ENCODE measurements at regions not wholly inside any gene's neighbourhood (a gene's known extent, or its start where the extent isn't known, plus 50 kb on each side); places are given as distances from the start of the nearest gene placed in this dataset.
"Not testable (repeated sequence)": the region's sequence is repeated elsewhere in the genome, so short reads cannot be mapped to it uniquely, and the experiment has no call there.

DNA sequence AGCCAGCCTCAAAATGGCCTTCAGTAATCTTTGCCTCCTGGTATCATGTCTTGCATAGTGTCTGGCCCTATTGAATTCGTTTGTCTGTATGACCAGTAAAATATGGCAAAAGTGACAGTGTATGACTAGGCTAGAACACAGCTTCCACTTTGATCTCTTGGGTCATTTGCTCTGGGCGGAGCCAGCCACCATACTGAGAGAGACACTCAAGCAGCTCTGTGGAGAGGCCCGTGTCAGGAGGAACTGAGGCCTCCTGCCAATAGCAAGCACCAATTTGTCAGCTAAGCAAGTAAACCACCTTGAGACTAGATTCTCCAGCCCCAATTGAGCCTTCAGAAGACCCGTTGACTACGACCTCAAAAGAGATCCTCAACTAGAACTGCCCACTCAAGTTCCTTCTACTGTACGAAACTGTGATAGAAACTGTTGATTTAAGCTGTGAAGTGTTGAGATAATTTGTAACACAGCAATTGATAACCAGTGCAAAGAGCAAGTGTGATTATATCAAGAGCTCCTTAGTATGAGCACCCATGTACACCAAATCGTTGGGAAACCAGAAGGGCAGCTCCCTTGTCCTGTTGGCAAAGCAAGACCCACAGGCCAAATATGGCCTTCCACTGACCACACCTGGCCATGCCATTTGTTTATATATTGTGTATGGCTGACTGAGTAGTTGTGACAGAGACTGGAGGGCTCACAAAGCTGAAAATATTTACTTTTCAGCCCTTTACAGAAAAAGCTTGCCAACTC is 52.7 kb upstream of the SERBP1 start:
- DNase-seq (ENCODE audit: low read depth), result no peak

DNA sequence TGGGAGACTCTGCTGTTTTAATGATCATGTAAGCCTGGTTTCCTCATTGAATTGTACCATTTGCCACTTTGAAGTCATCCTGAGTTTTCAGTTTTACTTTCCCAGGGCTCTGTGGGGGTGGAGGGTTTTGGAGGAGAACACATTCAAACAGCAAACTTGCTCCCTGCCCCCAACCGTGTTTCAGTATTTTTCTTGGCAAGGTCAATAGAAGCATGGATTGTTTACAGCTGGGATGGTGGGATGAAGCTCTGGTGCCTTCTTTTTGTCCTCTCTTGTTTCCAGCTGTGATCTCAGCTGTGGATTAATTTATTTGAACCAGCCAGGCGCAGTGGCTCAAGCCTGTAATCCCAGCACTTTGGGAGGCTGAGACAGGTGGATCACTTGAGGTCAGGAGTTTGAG is 54.3 kb upstream of the SERBP1 start:
- DNase-seq (ENCODE audit: low read depth), result no peak

DNA sequence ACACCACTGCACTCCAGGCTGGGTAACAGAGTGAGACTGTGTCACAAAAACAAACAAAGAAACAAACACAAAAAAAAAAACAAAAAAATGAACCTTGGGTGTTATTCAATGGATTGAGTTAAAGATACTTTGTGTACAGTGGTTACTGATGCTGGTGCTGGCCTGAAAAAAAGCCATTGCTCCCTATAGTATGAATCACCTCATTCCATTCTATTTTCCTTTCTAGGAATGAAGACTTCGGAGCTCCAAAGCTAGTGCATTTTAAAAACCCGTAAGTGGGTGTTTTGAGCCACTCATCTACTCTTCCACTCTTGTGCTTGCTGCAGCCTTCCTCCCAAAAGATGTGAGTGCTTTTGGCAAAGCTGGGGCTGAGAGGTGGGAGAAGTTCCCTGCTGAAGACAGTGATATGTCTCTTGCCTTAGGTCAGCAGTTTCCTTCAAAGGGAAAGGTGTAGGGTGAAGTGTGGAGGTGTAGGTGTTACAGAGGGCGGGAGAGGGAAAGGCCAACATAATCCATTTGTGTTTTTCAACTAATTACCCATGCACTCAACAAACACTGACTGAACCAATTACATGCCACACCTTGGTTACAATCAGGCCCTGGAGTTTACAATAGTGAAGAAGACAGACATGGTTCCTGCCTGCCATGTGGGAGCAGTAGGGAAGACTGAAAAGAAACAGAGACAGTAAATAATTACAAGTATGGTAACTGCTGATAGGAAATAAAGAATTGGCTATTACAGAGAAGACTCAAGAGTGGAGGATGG is 55.0 kb upstream of the SERBP1 start:
- no peak for DNase-seq (ENCODE audit: low read depth)

DNA sequence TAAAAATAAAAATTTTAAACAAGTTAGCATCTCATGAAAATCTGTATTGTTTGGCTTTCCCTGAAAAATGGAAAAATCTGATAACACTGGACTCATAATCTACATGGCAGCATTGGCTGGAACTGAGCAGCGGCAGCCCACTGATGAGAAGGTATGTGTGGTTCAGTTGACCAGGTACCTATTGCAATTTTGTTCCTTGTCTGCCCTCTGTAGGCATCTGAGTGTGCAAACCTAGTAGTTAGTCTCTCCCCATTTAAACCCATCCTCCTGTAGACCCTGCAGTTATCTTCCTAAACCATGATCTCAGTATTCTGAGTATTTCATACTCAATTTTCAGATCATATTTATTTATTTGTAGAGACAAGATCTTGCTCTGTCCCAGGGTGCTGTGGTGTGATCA is 59.4 kb upstream of the SERBP1 start:
- DNase-seq (ENCODE audit: low read depth), result no peak

DNA sequence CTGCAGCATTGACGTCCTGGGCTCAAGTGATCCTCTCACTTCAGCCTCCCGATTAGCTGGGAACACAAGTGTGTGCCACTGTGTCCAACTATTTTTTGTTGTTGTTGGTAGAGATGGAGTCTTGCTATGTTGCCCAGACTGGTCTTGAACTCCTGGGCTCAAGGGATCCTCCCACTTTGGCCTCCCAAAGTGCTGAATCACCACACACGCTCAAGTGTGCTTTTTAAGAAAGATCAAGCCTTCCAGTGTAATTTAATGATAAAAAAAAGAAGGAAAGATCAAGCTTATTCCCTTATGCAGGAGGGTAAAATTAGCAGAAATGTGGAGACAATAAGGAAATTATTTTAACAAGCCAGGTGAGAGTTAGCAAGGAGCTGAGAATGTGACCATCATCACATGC is 61.1 kb upstream of the SERBP1 start:
- no peak for DNase-seq (ENCODE audit: low read depth)

DNA sequence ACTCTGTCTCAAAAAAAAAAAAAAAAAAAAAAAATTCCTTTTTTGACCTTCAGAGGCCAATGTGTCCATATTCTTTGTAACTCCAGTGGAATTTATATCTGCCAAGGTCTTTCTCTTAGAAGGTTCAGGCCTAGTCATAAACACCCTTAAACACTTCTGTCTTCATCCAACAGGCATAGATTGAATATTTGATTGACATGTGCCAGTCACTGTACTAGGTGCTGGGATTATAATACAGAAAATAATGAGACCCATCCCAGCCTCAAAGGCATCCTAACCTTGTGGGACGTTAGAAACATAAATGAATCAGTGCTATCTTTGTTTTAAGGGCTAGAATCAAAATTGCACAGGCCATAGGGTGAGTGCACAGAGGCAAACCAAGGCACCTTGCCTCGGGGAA is 62.9 kb upstream of the SERBP1 start:
- DNase-seq (ENCODE audit: low read depth), result no peak

DNA sequence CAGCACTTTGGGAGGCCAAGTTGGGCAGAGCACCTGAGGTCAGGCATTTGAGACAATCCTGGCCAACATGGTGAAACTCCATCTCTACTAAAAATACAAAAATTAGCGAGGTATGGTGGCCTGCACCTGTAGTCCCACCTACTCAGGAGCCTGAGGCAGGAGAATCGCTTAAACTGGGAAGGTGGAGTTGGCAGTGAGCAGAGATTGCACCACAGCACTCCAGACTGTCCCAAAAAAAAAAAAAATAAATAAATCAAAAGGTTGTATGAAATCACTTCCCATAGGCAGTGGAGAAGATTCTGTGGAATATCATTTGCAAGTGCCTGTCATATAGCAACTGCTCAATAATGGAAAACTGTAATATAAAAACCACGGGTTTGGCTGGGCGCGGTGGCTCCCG is 65.1 kb upstream of the SERBP1 start:
- DNase-seq (ENCODE audit: low read depth), result no peak

DNA sequence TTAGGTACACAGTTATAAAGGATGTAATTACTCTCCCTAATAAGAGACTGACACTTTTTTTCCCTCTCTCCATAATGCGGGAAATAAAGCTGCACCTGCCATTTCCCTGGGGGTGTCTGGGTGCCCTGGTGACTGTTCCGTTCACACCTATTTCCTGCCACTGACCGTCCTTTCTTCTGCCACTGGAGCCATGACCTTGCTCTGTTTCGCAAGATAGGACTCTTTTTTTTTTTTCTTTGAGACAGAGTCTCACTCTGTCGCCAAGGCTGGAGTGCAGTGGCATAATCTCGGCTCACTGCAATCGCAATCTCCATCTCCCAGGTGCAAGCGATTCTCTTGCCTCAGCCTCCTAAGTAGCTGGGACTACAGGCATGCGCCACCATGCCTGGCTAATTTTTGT is 66.1 kb upstream of the SERBP1 start:
- no peak for DNase-seq (ENCODE audit: low read depth)

DNA sequence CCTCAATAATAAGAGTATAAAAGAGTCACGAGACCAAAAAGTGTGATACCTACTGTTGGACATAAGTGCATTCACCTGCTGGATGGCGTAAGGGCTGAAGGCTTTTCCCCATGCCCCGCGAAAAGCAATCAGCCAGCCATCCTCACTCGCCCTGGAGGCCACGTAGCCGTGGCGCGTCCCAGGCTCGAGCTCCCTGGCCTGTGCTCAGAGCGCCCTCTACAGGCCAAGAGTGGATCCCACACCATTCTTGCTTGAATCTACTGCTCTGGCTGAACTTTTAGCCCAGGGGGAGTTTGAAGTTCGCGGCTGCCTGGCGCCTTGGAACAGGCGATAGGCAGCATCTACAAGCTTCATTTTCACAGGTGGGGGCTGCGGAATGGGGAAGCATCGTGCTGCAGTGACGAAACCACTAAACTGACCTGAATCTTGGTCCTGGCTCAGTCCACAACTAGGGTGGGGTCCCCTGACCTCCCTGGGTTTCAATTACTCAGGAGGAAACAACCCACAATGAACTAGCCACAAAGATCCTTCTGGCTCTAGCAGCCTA is 70.3 kb upstream of the SERBP1 start:
- peak; percentile 54 for DNase-seq (ENCODE audit: low read depth)

DNA sequence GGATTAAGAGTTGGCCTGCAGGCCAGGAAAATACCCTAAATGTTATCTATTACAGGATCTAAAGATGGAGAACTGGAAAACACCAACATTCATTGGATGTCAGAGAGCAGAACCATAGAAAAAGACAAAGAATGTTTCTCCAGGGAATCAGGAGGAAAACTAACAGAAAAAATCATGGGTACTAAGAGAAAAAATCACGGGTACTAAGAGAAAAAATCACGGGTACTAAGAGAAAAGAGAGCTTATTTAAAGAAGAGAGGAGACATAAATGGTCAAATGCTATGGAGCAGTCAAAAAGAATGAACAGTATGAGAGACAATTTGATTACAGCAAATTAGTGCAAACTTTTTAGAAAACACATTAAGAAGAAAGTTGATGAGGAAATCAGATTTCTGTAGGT is 73.8 kb upstream of the SERBP1 start:
- no peak for DNase-seq (ENCODE audit: low read depth)

DNA sequence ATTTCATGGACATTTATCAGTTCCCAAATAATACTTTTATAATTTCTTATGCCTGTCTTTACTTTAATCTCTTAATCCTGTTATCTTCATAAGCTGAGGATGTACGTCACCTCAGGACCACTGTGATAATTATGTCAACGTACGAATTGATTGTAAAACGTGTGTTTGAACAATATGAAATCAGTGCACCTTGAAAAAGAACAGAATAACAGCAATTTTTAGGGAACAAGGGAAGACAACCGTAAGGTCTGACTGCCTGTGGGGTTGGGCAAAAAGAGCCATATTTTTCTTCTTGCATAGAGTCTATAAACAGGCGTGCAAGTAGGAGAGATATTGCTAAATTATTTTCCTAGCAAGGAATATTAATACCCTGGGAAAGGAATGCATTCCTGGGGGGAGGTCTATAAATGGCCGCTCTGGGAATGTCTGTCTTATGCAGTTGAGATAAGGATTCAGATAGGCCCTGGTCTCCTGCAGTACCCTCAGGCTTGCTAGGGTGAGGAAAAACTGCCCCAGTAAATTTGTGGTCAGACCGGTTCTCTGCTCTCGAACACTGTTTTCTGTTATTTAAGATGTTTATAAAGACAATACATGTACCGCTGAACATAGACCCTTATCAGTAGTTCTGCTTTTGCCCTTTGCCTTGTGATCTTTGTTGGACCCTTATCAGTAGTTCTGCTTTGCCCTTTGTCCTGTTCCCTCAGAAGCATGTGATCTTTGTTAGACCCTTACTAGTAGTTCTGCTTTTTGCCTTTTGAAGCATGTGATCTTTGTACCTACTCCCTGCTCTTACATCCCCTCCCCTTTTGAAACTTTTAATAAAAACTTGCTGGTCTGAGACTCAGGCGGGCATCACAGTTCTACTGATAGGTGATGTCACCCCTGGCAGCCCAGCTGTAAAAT is 83.4 kb upstream of the SERBP1 start:
- not testable (repeated sequence) for DNase-seq (ENCODE audit: low read depth)

DNA sequence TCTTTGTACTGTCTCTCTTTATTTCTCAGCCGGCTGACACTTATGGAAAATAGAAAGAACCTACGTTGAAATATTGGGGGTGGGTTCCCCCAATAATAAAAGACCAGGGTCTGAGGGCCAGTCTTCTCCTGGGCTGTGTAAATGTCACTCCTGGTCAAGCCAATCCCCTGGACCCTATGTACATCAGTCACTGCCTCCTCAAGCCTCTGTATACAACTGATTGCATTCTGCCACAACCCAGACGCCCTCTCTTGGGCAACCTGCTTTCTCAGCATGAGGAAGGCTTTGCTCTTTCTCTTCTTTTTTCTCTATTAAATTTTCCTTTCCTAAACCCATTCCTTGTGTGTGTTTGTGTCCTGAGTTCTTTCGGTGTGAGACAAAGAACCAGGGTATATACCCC is 84.1 kb upstream of the SERBP1 start:
- DNase-seq (ENCODE audit: low read depth), result no peak

DNA sequence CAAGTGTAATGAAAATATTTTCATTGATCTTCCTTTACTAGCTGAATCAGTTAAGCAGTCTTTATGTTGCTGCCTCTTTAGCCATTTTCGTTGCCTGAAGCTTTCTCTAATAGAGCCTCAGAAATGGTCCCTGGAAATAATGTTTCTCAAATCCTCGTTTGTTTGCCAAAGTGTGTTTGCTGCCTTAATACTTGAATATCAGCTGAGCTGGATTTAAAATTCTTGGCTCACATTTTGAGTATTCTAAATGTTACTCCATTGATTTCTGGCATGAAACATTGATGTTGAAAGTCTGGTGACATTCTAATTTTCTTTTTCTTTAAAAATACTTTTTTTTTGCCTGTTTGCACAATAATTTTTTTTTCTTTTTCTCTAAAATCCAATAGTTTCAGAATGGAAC is 84.6 kb upstream of the SERBP1 start:
- DNase-seq (ENCODE audit: low read depth), result no peak

DNA sequence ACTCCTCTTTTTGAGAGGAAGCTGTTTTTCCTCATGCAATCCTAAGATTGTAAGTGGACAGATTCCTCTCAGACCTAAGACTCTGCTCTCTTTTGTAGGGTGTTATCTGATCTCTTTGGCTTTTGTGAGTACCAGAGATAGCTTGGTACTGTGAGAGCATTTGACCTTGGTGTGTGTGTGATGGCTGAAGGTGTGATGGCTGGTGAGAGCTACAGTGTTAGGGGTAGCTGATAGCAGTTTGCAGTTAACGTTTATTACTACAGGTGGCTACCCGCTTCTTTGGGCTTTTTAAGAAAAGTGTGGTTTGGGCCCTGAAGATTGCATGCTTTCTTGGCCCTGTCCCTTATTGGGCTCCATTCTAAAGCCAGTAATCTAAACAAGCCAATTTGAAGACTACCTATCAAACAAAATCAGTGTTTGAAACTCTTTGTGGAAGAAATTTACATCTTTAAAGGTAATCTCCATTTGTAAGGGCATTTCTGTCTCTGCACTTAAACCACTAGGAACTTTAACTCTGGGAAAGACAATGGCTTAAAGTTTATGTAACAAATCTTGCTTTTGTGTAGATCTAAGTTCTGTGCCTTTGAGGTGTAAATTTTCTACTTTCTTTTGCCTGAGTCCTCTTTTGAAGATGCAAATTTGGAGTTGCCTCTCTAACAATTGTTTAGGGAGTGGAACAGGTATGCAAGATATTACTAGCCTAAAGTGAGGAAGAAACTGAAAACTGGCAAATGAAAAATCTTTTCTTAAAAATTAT is 85.3 kb upstream of the SERBP1 start:
- DNase-seq (ENCODE audit: low read depth), result no peak

DNA sequence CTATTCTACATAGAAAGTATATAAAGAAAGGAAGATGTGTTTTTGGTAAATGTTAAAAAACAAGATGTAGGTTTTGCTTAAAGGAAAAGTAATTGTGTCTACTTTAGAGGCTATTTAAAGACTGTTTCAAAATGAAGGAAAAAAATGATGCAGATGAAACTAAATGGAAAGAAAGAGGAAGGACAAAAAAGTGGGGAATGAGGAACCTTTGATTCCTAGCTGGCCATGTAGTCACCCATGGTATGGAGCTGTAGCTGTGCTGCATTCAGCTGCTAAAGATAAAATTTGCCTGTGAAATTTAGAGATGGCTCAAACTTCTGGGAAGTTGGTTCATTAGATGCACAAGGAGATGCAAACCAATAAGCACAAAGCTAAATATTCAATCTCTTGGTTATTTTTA is 86.8 kb upstream of the SERBP1 start:
- no peak for DNase-seq (ENCODE audit: low read depth)

DNA sequence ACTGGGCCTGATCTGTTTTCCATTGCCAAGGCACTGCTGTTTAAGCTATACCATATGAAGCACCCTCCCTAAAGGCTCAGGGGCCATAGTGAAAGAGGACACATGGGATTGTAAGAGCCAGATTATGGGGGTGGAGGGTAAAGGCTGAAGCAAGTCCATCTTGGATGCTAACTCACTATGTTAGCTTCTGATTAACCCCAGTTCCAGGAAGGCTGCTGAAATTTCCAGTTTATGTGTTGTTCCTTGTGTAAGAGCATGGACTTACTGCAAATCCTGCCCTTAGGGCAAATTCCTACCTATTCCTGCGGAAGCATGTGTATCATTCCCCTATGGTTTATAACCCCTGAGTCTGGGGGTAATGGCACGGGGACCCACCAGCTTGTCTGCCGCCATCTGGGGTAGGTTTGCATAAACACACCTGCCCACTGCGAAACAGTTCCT is 91.8 kb upstream of the SERBP1 start:
- no peak for DNase-seq (ENCODE audit: low read depth)

DNA sequence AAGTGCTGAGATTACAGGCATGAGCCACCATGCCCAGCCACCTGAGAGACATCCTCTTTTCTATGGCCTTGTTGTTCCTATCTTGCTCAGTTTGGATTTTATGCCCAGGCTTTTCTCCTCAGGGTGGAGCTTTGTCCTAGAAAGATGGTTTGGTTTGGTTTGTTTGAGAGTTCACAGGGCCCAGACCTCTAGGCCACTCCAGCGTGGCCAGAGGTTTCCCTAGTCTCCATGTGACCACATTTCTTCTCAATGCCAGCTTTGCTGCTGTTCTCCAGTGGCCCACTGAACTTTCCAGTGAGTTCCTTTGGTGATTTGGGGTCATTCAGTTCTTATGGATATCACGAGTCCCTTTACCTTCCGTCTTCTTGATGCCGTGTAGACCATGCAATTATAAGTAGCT is 92.6 kb upstream of the SERBP1 start:
- no peak for DNase-seq (ENCODE audit: low read depth)

DNA sequence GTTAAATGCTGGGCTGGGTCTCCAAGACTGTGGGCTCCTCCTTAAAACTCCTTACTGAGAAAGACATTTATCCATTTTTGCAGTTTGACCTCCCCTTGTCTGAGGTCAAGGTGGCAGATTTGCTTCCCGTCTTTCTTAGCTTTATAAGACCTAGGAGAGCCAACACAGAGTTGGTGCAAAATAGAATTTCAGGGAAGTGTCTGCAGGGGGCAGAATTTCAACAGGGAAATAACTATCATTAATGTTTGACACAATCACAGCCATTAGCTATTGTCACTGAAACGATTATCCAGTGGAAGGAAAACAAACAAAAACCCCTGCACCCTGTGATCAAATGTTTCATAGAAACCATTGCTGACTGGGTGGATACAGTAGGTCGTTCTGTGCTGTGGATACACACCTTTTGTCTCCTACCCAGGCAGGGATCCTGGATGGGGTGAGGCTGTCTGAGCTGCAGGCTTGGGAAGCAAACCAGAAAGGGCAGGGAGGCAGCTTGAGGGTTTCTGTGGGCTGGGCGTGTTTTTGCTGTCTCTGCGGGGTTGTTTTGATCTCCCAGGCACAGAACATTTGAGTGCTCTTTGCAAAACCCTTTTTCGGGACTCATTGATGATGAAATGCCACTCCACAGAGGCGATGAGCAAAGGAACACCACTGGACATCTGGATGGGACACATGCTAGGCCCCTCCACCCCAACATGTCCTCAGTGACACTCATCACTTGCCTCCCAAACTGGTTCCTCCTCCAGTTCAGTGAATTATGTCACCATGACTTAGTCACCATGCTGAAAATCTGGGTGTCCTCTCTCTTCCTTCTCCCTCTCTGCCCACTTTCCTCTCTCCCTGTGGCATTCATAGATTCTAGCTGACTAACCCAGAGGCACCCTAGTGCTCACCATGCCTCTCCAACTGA is 94.2 kb upstream of the SERBP1 start:
- DNase-seq (ENCODE audit: low read depth), result no peak

DNA sequence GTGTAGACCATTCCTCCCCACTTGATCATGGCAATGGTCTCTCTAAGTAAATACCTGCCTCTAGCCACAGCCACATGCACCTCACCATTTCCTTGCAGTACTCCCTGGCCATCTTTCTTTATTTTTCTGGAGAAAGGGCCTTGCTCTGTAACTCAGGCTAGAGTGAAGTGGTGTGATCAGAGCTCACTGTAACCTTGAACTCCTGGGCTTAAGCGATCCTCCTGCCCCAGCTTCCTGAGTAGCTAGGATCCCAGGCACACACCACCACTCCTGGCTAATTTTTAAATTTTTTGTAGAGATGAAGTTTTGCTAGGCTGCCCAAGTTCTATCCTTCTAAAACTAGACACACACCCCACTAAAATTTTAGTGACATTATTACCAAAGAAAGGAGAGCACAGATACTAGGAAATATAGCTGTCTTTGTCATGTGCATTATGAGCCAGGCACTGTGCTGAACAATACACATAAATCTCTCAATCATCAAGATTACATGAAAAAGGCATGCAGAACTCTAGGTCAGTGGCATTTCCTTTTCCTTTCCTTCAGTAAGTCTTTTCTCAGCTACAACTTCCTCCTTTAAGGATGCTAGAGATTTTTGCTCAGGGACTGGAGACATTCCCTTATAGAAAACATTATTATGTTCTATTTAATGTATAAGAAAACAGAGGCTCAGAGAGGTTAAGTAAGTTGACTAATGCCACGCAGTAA is 95.0 kb upstream of the SERBP1 start:
- no peak for DNase-seq (ENCODE audit: low read depth)

DNA sequence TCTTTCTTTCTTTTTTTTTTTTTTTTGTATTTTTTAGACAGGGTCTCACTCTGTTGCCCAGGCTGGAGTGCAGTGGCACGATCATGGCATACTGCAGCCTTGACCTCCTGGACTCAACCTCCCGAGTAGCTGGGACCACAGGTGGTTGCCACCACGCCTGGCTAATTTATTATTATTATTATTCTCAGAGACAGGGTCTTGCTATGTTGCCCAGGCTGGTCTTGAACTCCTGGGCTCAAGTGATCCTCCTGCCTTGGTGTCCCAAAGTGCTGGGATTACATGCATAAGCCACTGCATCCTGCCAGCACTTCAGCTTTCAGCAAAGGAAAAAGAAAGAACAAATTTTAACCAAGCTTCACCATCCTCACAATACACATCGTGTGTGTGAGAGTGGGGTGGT is 97.9 kb upstream of the SERBP1 start:
- DNase-seq (ENCODE audit: low read depth), result no peak
